ENCODE measurements at regions not wholly inside any gene's neighbourhood (a gene's known extent, or its start where the extent isn't known, plus 50 kb on each side); places are given as distances from the start of the nearest gene placed in this dataset.

DNA sequence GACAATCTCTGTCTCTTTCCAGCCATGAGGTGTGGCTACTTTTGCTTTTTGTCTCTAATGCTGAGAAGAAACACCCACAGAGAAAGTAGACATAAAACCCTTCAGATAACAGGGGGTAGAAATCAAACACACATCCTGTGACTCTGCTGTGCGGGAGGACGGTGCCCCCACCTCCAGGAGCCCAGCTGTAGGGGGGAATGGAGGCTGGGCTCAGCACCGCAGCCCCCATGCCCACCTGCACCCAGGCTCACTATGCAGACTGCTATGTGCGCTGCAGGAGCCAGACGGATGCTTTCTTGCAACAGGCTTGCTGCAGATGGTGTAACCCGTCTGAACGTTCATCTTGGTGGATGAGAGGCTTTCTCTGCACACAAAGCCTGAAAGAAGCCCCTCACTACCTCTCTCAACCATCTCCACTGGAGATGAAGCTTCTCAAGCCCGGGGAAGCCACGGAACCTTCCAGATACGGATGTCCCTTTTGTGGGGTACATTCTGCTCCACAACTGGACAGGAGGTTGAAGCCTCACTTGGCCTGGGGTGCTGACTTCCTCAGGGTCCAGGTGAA is 207.2 kb downstream of the GADD45G start:
- H3K4me1 ChIP-seq (ENCODE audit: control insufficient read depth, insufficient read depth, low read length): peaks cover 7% of the 10 kb centered on the region
- no peak overlapping the region for H3K9ac ChIP-seq (ENCODE audit: low read depth, low read length)
- no peak overlapping the region for H3K27ac ChIP-seq (ENCODE audit: low read depth, low read length)
- H3K36me3 ChIP-seq (ENCODE audit: control insufficient read depth, insufficient read depth, low read length): no peaks in the 10 kb centered on the region
- H3K4me3 ChIP-seq (ENCODE audit: low read depth, low read length): no peak overlapping the region
- no peaks in the 10 kb centered on the region for H3K9me3 ChIP-seq (ENCODE audit: control insufficient read depth, insufficient read depth, low read length)
- H3K27me3 ChIP-seq (ENCODE audit: control insufficient read depth, insufficient read depth, low read length): no peaks in the 10 kb centered on the region

DNA sequence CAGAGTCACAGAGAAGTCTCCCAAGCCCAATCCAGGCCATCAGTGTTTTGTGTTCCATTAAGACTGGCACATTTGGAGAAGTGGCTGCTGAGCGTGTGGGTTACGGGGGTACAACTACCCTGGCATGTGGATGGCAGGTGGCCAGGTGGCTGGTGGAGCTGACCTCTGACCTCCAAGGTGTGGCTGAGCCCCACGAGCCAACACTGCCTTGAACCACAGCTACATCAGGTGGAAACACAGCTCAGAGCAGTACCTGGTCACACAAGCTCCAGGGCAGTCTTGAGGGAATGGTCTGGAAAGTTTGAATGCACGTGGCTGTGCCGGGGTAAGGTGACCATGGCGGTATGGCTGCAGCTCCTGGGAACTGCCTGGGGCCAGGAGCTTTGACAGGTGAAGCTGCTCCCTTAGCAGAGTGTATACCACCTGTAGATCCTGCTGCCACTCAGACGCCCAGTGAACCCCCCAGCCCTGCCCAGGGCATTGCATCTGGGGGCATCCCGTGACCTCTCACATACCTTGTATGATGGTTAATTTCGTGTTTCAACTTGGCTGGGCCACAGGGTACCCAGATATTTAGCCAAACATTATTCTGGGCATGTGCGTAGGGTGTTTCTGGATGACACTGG is 207.9 kb downstream of the GADD45G start:
- Histone ChIP-seq H3K36me3 (ENCODE audit: control insufficient read depth, insufficient read depth, low read length) (no peaks in the 10 kb centered on the region), H3K4me3 (ENCODE audit: low read depth, low read length) (no peak overlapping the region), H3K4me1 (ENCODE audit: control insufficient read depth, insufficient read depth, low read length) (peaks cover 7% of the 10 kb centered on the region), H3K27me3 (ENCODE audit: control insufficient read depth, insufficient read depth, low read length) (no peaks in the 10 kb centered on the region), H3K9me3 (ENCODE audit: control insufficient read depth, insufficient read depth, low read length) (no peaks in the 10 kb centered on the region), H3K9ac (ENCODE audit: low read depth, low read length) (no peak overlapping the region), H3K27ac (ENCODE audit: low read depth, low read length) (no peak overlapping the region)

DNA sequence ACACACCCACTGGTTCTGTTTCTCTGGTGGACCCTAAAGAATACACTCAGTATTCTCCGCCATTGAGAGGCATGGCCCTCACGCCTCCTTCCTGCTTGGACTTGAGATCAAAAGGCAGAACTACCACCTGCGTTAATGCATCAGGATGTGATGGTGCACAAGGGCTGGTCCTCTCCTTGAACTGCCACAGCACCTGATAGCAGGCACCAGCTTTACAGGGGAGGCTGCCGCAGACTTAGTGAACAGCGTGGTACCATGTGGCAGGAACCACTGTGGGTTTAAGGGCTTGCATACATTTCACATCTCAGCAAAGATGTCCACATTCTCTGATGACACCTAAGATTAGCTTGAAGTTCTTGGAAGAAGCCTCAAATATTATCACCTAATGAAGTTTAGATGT is 208.7 kb downstream of the GADD45G start:
- Histone ChIP-seq H3K4me1 (ENCODE audit: control insufficient read depth, insufficient read depth, low read length) (no peaks in the 10 kb centered on the region), H3K27ac (ENCODE audit: low read depth, low read length) (no peak overlapping the region), H3K27me3 (ENCODE audit: control insufficient read depth, insufficient read depth, low read length) (no peaks in the 10 kb centered on the region), H3K36me3 (ENCODE audit: control insufficient read depth, insufficient read depth, low read length) (no peaks in the 10 kb centered on the region), H3K9me3 (ENCODE audit: control insufficient read depth, insufficient read depth, low read length) (no peaks in the 10 kb centered on the region), H3K9ac (ENCODE audit: low read depth, low read length) (no peak overlapping the region), H3K4me3 (ENCODE audit: low read depth, low read length) (no peak overlapping the region)

DNA sequence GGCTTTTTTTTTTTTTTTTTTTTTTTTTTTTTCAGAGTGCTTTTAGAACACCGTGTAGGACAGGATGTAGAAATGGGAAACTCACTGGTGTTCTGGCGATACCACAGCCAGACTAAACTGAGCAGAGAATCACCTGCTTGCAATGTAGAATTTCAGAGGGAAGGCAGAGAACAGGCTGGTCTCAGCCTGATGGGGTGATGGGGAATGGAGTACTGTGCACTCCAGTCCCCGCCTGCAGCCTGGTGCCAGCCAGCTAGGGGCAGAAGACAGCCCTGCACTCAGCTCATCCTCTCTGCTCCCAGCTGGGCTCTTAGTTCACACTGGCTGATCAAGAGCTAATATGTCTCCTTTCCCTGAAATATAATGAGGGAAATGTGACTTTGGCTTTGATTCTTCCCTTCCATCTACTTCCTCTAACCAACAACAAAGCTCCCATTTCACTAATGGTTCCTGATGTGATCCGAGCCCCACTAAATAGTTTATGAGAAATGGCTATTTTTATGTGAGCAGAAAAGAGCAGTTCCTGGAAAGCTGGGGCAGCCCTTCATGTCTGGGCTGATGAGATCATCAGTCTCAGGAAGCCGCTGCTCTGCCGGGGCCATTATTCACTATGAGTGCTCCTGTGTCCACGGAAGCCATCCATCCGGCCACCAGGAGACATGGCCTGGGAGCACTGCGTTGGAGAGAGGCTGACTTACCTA is 209.7 kb downstream of the GADD45G start:
- H3K27me3 ChIP-seq (ENCODE audit: control insufficient read depth, insufficient read depth, low read length): no peaks in the 10 kb centered on the region
- no peaks in the 10 kb centered on the region for H3K9me3 ChIP-seq (ENCODE audit: control insufficient read depth, insufficient read depth, low read length)
- no peak overlapping the region for H3K27ac ChIP-seq (ENCODE audit: low read depth, low read length)
- H3K9ac ChIP-seq (ENCODE audit: low read depth, low read length): no peak overlapping the region
- H3K36me3 ChIP-seq (ENCODE audit: control insufficient read depth, insufficient read depth, low read length): no peaks in the 10 kb centered on the region
- no peaks in the 10 kb centered on the region for H3K4me1 ChIP-seq (ENCODE audit: control insufficient read depth, insufficient read depth, low read length)
- H3K4me3 ChIP-seq (ENCODE audit: low read depth, low read length): no peak overlapping the region

DNA sequence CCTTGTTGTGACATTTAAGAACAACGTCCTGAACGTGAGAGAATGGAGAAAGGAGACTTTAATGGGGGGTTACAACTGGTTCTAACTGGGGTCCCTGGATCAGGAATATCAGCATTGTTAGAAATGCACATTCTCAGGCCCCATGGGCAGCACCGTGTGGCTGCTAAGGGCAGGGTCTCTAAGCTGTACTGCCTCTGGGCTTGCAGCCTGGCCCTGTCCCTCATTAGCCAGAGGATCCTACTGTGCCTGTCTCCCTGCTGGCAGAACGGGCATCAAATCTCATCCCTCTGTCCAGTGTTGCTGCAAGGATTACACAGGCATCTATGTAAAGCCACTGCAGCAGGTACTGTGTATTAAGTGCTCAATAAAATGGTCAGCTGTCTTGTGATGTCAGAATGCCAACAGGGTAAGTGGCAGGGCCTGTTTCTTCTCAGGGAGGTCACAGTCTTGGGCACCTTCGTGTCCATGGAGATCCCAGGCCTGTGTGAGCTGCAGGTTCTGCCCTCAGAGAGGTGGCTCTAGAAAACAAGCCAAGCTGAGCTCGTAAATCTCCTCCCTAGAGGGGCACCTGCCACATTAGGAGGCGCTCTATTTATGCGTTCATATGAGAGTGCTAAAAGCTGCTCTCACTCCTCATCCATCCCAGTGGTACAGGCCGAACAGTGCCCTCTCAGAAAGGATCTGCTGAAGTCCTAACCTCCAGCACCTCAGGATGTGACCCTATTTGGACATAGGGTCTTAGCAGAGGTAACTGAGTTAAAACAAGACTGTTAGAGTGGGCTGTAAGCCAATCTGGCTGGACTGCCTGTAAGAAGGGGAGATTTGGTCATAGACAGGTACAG is 210.5 kb downstream of the GADD45G start:
- H3K9ac ChIP-seq (ENCODE audit: low read depth, low read length): no peak overlapping the region
- H3K4me3 ChIP-seq (ENCODE audit: low read depth, low read length): no peak overlapping the region

DNA sequence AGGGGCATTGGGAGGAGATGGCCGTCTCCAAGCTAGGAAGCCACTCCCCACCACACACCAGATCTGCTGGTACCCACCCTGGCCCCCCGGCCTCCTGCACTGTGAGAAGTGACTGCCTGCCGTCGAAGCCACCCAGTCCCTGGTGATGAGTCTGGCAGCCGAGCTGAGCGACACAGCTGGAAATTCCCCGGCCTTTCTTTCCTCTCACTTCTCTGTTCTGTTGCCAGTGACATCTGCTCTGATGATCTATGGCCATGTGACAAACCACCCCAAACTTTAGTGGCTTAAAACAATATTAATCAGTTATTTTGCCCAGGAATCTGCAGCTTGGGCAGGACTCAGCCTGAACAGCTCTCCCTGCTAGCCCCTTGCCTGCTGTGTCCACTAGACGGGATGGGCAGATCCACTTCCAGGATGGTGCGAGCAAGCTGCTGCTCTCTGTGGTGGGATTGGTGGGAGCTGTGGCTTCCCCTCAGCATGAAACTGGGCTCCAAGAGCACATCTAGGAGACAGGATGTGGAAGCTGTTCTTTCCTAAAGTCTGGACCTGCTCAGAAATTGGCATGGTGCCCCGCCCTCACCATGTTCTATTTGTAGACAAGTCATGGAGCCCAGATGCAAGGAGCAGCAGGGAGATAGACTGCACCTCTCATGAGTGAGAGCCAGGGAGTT is 211.2 kb downstream of the GADD45G start:
- no peak overlapping the region for H3K9ac ChIP-seq (ENCODE audit: low read depth, low read length)
- no peaks in the 10 kb centered on the region for H3K36me3 ChIP-seq (ENCODE audit: control insufficient read depth, insufficient read depth, low read length)
- H3K4me3 ChIP-seq (ENCODE audit: low read depth, low read length): no peak overlapping the region
- H3K27ac ChIP-seq (ENCODE audit: low read depth, low read length): no peak overlapping the region
- no peaks in the 10 kb centered on the region for H3K27me3 ChIP-seq (ENCODE audit: control insufficient read depth, insufficient read depth, low read length)
- H3K4me1 ChIP-seq (ENCODE audit: control insufficient read depth, insufficient read depth, low read length): no peaks in the 10 kb centered on the region
- no peaks in the 10 kb centered on the region for H3K9me3 ChIP-seq (ENCODE audit: control insufficient read depth, insufficient read depth, low read length)

More for the DNA sequence above, 210.5 kb downstream of the GADD45G start:
- no peaks in the 10 kb centered on the region for H3K27me3 ChIP-seq (ENCODE audit: control insufficient read depth, insufficient read depth, low read length)
- H3K4me1 ChIP-seq (ENCODE audit: control insufficient read depth, insufficient read depth, low read length): no peaks in the 10 kb centered on the region
- H3K9me3 ChIP-seq (ENCODE audit: control insufficient read depth, insufficient read depth, low read length): no peaks in the 10 kb centered on the region
- no peaks in the 10 kb centered on the region for H3K36me3 ChIP-seq (ENCODE audit: control insufficient read depth, insufficient read depth, low read length)
- no peak overlapping the region for H3K27ac ChIP-seq (ENCODE audit: low read depth, low read length)

DNA sequence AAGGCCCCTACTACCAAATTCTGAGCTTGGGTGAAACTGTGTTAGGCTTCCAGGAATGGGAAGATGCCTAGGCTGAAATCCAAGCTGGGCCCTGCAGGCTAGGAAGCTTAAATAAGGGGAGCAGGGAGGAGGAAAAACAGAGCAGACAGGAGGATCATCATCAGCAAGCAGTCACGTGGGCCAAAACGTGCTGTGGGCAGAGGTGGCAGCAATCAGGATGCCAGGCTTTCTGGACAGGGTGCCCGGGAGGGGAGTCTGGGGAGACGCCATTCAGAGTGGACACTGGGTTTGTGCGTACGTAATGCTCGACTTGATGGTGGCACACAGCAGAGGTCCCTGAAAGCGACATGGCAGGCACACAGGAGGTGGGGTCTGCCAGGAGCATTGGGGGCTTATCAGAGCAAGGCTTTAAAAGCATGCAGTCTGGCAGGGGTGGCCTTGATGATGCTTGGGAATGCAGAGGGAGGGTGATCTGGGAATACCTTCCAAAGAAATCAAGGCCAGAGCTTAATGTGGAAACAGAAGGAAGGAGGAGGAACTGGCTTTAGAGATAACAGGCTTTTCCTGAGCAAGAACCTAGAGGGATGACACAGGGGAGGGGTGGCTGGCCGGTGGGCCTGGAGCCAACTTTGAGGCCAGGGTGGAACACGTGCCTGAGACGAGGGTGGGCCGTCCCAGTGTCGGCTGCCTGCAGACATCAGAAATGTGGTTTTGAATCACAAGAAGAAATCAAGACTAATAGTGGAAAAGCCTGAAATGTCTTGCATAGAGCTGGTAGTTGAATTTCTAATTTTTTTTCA is 212.5 kb downstream of the GADD45G start:
- H3K36me3 ChIP-seq (ENCODE audit: control insufficient read depth, insufficient read depth, low read length): no peaks in the 10 kb centered on the region
- H3K27me3 ChIP-seq (ENCODE audit: control insufficient read depth, insufficient read depth, low read length): no peaks in the 10 kb centered on the region
- no peak overlapping the region for H3K9ac ChIP-seq (ENCODE audit: low read depth, low read length)
- no peak overlapping the region for H3K4me3 ChIP-seq (ENCODE audit: low read depth, low read length)
- no peaks in the 10 kb centered on the region for H3K4me1 ChIP-seq (ENCODE audit: control insufficient read depth, insufficient read depth, low read length)
- H3K27ac ChIP-seq (ENCODE audit: low read depth, low read length): no peak overlapping the region
- no peaks in the 10 kb centered on the region for H3K9me3 ChIP-seq (ENCODE audit: control insufficient read depth, insufficient read depth, low read length)

DNA sequence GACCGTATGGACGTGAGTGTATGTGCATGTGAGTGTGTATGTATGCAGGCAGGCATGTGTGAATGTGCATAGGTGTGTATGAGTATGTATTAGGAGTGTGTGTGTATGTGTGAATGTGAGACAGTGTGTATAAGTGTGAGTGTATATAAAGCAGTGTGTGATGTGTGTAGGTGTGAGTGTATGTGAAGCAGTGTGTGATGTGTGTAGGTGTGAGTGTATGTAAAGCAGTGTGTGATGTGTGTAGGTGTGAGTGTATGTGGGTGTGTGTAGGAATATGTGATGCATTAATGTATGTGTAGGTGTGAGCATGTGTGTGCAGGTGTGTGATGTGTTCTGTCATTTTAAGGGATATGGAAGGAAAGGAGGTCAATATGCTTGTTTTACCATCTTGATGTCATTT is 215.5 kb downstream of the GADD45G start:
- Histone ChIP-seq H3K27ac (ENCODE audit: low read depth, low read length) (no peak overlapping the region), H3K4me1 (ENCODE audit: control insufficient read depth, insufficient read depth, low read length) (no peaks in the 10 kb centered on the region), H3K9ac (ENCODE audit: low read depth, low read length) (no peak overlapping the region), H3K27me3 (ENCODE audit: control insufficient read depth, insufficient read depth, low read length) (no peaks in the 10 kb centered on the region), H3K4me3 (ENCODE audit: low read depth, low read length) (no peak overlapping the region), H3K36me3 (ENCODE audit: control insufficient read depth, insufficient read depth, low read length) (no peaks in the 10 kb centered on the region), H3K9me3 (ENCODE audit: control insufficient read depth, insufficient read depth, low read length) (no peaks in the 10 kb centered on the region)

DNA sequence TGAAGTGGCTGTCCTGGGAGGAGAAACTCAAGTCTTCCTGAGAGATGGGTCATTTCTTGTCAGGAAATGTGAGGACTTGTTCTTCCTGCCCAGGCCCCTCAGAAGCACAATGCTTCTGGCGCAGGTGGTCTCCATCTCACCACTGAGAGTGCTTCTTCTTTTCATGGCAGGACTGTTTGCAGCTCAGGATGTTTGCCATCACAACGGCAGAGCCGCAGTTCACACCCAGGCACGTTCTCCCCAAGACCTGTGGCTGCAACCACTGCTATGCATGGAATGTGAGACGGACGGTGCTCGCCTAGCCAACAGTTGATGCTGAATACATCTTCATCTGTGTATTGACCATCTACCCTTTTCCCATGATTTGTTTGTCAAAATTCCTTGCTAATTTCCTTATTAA is 216.3 kb downstream of the GADD45G start:
- no peak overlapping the region for H3K4me3 ChIP-seq (ENCODE audit: low read depth, low read length)
- H3K9me3 ChIP-seq (ENCODE audit: control insufficient read depth, insufficient read depth, low read length): no peaks in the 10 kb centered on the region
- H3K9ac ChIP-seq (ENCODE audit: low read depth, low read length): no peak overlapping the region
- no peaks in the 10 kb centered on the region for H3K27me3 ChIP-seq (ENCODE audit: control insufficient read depth, insufficient read depth, low read length)
- no peaks in the 10 kb centered on the region for H3K4me1 ChIP-seq (ENCODE audit: control insufficient read depth, insufficient read depth, low read length)
- H3K36me3 ChIP-seq (ENCODE audit: control insufficient read depth, insufficient read depth, low read length): no peaks in the 10 kb centered on the region
- no peak overlapping the region for H3K27ac ChIP-seq (ENCODE audit: low read depth, low read length)

DNA sequence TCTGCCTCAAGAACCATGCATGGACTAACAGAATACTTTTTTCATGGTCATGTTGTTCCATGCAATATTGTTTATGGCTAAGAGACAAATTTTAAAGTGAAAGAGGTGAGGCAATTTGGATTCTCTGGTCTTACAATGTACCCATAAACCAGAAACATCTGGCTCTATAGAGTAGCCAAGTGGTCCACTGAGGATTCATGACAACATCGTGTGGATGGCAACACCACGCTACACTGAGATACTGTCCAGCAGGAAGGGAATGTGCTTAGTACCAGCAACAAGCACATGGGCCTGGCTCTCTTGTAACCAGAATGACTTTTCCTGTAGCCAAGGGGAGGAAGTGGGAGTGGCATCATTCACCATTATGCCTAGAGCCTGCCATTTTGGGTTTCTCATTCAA is 218.2 kb downstream of the GADD45G start:
- H3K36me3 ChIP-seq (ENCODE audit: control insufficient read depth, insufficient read depth, low read length): no peaks in the 10 kb centered on the region
- no peaks in the 10 kb centered on the region for H3K27me3 ChIP-seq (ENCODE audit: control insufficient read depth, insufficient read depth, low read length)
- no peaks in the 10 kb centered on the region for H3K4me1 ChIP-seq (ENCODE audit: control insufficient read depth, insufficient read depth, low read length)
- no peak overlapping the region for H3K9ac ChIP-seq (ENCODE audit: low read depth, low read length)
- H3K27ac ChIP-seq (ENCODE audit: low read depth, low read length): no peak overlapping the region
- no peak overlapping the region for H3K4me3 ChIP-seq (ENCODE audit: low read depth, low read length)
- H3K9me3 ChIP-seq (ENCODE audit: control insufficient read depth, insufficient read depth, low read length): no peaks in the 10 kb centered on the region
